NT2/D1 (cell line): ENCODE measurements at regions not wholly inside any gene's neighbourhood (a gene's known extent, or its start where the extent isn't known, plus 50 kb on each side); places are given as distances from the start of the nearest gene placed in this dataset.
A peak's percentile ranks its signal among the peaks of the same experiment; 100 is the strongest.

Experiments used
- DNase-seq: peaks from one replicate; pipeline ENCODE4 v3.0.0-alpha.2; 2011; ENCODE audit warnings: low read depth, low spot score
- H3K27me3 ChIP-seq: 2 replicates; pipeline ENCODE4 v1.6.0; 2011; ENCODE audit warnings: mild to moderate bottlenecking; ENCODE audit not compliant: insufficient read length, insufficient read depth
- H3K36me3 ChIP-seq: 2 replicates; pipeline ENCODE4 v1.6.1; 2011; ENCODE audit warnings: mild to moderate bottlenecking, low read length, mixed read lengths; ENCODE audit not compliant: insufficient read depth, insufficient read length
- H3K4me1 ChIP-seq: 2 replicates; pipeline ENCODE4 v1.5.1; 2011; ENCODE audit not compliant: insufficient read depth, insufficient read length
- H3K4me3 ChIP-seq: 2 replicates; pipeline ENCODE4 v1.5.1; 2011; ENCODE audit warnings: low read depth; ENCODE audit not compliant: insufficient read length
- H3K9ac ChIP-seq: 2 replicates; pipeline ENCODE4 v1.6.0; 2011; ENCODE audit warnings: low read depth; ENCODE audit not compliant: insufficient read length
- H3K9me3 ChIP-seq: 2 replicates; pipeline ENCODE4 v1.5.1; 2011; ENCODE audit warnings: mild to moderate bottlenecking, low read length; ENCODE audit not compliant: insufficient read depth
- SUZ12 ChIP-seq: IDR thresholded peaks from 2 replicates; pipeline ENCODE4 v1.6.1; 2011; ENCODE audit not compliant: insufficient read length, insufficient read depth; ENCODE audit errors: extremely low read depth
- YY1 ChIP-seq: IDR thresholded peaks from 2 replicates; pipeline ENCODE4 v1.6.1; 2011; ENCODE audit not compliant: insufficient read length, insufficient read depth
- ZNF274 ChIP-seq: IDR thresholded peaks from 2 replicates; pipeline ENCODE4 v1.6.1; 2011; ENCODE audit warnings: mild to moderate bottlenecking, low read depth, low read length

DNA sequence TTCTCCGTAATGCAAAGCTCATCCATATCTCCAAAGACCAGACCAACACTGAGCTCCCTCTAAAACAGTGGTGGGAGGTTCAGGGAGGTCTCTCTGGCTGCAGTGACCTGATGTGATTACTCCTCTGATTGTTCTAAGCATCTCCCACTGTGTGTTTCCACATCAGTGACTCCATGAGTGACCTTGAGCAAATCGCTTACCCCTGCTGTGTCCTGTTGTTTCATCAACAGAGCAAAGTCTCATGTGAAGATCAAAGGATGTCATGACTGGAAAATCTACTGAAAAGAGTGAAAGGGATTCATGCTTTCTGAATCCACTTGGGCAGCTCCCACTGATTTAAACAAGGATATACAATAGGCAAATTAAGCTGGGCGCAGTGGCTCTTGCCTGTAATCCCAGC lies 352.9 kb downstream of the TMEM114 start:
- H3K9ac ChIP-seq, result no peak overlapping the region
- H3K27me3 ChIP-seq, result no peaks in the 10 kb centered on the region
- TF ChIP-seq SUZ12 (no peak), YY1 (no peak), ZNF274 (no peak)
- DNase-seq, result no peak
- 0 out of 2 replicates have a peak, but pooled peaks cover 4% of the 10 kb centered on the region for H3K9me3 ChIP-seq
- no peaks in the 10 kb centered on the region for H3K36me3 ChIP-seq
- H3K4me1 ChIP-seq, result no peaks in the 10 kb centered on the region
- no peak overlapping the region for H3K4me3 ChIP-seq

GRCh38 chr16:8236816-8237215 lies 353.5 kb downstream of the TMEM114 start:
- H3K4me1 ChIP-seq, result no peaks in the 10 kb centered on the region
- H3K4me3 ChIP-seq, result no peak overlapping the region
- no peak for TF ChIP-seq SUZ12
- no peak for TF ChIP-seq YY1
- TF ChIP-seq ZNF274, result no peak
- no peak for DNase-seq
- no peaks in the 10 kb centered on the region for H3K27me3 ChIP-seq
- H3K36me3 ChIP-seq, result no peaks in the 10 kb centered on the region
- 0 out of 2 replicates have a peak, but pooled peaks cover 4% of the 10 kb centered on the region for H3K9me3 ChIP-seq
- no peak overlapping the region for H3K9ac ChIP-seq

DNA sequence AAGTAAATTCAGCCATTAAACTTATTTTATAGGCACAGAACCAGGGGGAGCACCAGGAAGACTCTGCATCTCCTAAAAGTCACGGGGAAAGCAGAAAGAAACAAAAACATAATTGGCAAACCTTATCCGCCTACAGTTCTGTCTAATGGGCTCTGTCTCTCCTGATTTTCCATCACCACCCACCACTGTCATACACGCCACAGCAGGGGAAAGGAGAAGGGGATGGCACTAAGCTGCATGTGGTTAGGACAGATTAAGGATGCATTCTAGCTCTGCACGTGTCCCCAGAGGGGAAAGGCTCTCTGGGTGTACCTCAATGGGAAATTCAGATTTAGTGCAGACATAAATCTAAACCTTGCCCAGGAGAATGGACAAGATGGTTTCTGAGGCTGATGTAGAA lies 359.8 kb downstream of the TMEM114 start:
- Histone ChIP-seq H3K4me3 (no peak overlapping the region), H3K36me3 (no peaks in the 10 kb centered on the region), H3K4me1 (no peaks in the 10 kb centered on the region), H3K27me3 (no peaks in the 10 kb centered on the region), H3K9me3 (no peaks in the 10 kb centered on the region), H3K9ac (no peak overlapping the region)
- TF ChIP-seq YY1 (no peak), ZNF274 (no peak), SUZ12 (no peak)
- DNase-seq, result no peak

DNA sequence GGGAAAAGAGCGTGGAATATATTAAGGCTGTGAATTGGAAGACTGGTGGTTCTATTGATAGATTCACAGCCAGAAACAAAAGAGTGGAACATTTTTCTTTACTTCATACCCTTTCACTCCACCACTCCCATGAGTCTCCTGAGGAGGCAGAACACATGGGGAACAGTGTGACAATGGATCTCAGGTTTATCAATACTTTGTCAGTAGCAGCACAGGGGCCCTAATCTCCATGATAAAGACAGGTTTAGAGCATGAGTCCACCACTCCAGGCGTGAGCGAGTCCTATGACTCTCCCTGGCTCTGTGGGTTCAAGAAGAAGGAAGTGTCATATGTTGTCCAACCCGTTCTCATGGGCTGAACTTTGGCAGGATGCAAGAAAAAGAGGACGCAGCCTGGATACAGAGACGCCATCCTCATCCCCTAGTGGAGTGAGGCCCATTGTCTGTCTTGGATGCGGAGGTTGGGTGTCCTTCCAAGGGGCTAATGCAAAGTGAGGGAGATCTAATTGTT lies 361.2 kb downstream of the TMEM114 start:
- TF ChIP-seq SUZ12, result no peak
- no peak for TF ChIP-seq YY1
- TF ChIP-seq ZNF274, result no peak
- H3K9ac ChIP-seq, result no peak overlapping the region
- no peaks in the 10 kb centered on the region for H3K36me3 ChIP-seq
- H3K4me1 ChIP-seq, result no peaks in the 10 kb centered on the region
- no peak overlapping the region for H3K4me3 ChIP-seq
- no peaks in the 10 kb centered on the region for H3K27me3 ChIP-seq
- DNase-seq, result peak; percentile 23
- no peaks in the 10 kb centered on the region for H3K9me3 ChIP-seq

- TF ChIP-seq SUZ12 (no peak), ZNF274 (no peak)
- Histone ChIP-seq H3K4me1 (no peaks in the 10 kb centered on the region), H3K27me3 (no peaks in the 10 kb centered on the region), H3K9ac (no peak overlapping the region), H3K4me3 (no peak overlapping the region), H3K36me3 (no peaks in the 10 kb centered on the region), H3K9me3 (peaks cover 11% of the 10 kb centered on the region; the same call in 1 of the 2 replicates)
- DNase-seq, result no peak
Observed at GRCh38 chr16:8217201-8217600, 373.1 kb downstream of the TMEM114 start.

DNA sequence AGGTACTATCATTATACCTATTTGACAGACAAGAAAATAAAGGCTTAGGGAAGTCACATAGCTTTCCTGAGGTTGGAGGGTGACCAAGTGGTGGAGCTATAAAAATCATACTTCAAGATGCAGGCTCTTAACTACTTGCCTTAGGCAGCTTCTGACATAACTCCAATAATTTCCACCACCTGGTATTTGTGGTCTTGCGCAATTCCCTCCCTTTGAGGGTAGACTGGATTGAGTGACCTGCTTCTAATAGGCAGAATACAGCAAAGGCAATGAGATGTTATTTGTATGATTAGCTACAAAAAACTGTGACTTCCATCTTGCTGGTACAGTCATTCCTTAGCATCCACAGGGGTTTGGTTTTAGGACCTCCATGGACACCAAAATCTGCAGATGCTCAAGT lies 385.5 kb downstream of the TMEM114 start:
- Histone ChIP-seq H3K27me3 (no peaks in the 10 kb centered on the region), H3K9me3 (no peaks in the 10 kb centered on the region), H3K36me3 (no peaks in the 10 kb centered on the region), H3K4me3 (no peak overlapping the region), H3K4me1 (no peaks in the 10 kb centered on the region), H3K9ac (no peak overlapping the region)
- DNase-seq, result no peak
- TF ChIP-seq ZNF274 (no peak), YY1 (no peak), SUZ12 (no peak)

- no peak for DNase-seq
- Histone ChIP-seq H3K36me3 (no peaks in the 10 kb centered on the region), H3K27me3 (no peaks in the 10 kb centered on the region), H3K9ac (no peak overlapping the region), H3K4me1 (no peaks in the 10 kb centered on the region), H3K9me3 (no peaks in the 10 kb centered on the region), H3K4me3 (no peak overlapping the region)
- TF ChIP-seq YY1 (no peak), SUZ12 (no peak), ZNF274 (no peak)
Observed at GRCh38 chr16:8204096-8204495, 386.2 kb downstream of the TMEM114 start.

DNA sequence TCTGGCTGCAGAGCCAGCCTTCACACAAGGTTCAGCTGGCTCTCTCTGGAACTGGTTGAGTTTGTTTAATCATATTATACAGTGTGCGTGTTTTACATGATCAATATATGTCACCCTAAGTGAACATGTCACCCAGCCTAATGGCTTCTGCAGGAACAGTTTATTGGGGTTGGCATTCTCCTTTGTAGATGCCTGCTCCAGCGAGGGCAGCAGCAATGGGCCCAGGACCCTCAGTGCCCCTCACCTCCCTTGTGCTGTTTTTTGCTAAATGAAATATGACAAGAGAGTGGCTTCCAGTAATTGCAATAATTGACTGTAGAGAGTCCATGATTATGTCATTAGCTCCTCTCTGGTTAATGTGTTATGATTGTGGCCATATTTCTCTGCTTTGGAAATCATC lies 387.2 kb downstream of the TMEM114 start:
- Histone ChIP-seq H3K27me3 (no peaks in the 10 kb centered on the region), H3K9ac (no peak overlapping the region), H3K4me1 (no peaks in the 10 kb centered on the region), H3K36me3 (no peaks in the 10 kb centered on the region), H3K9me3 (no peaks in the 10 kb centered on the region), H3K4me3 (no peak overlapping the region)
- TF ChIP-seq YY1 (no peak), ZNF274 (no peak), SUZ12 (no peak)
- DNase-seq, result no peak
